Mesenchymal stem cell (in vitro differentiated cells and primary cell): ENCODE measurements at regions not wholly inside any gene's neighbourhood (a gene's known extent, or its start where the extent isn't known, plus 50 kb on each side); places are given as distances from the start of the nearest gene placed in this dataset.
"Not testable (repeated sequence)": the region's sequence is repeated elsewhere in the genome, so short reads cannot be mapped to it uniquely, and the experiment has no call there.

Experiments used
- DNase-seq: peaks from one replicate; pipeline ENCODE4 v3.0.0-alpha.2; 2013
- H2AFZ ChIP-seq: one replicate; pipeline ENCODE4 v1.6.1; 2013; ENCODE audit warnings: low read depth, mild to moderate bottlenecking, control low read depth, inconsistent platforms, low read length, moderate library complexity
- H2AK5ac ChIP-seq: 2 replicates; pipeline ENCODE4 v1.6.1; 2013; ENCODE audit warnings: low read length, moderate library complexity, mild to moderate bottlenecking, inconsistent platforms; ENCODE audit not compliant: severe bottlenecking
- H2BK120ac ChIP-seq: one replicate; pipeline ENCODE4 v1.6.1; 2013; ENCODE audit warnings: low read depth, mild to moderate bottlenecking, inconsistent platforms, low read length, moderate library complexity
- H2BK12ac ChIP-seq, 2 experiments: one replicate each; pipeline ENCODE4 v1.6.1; 2013; ENCODE audit warnings: inconsistent platforms in 2 of 2, low read length in 2 of 2, mild to moderate bottlenecking in 2 of 2, moderate library complexity in 2 of 2, control low read depth in 1 of 2
- H2BK15ac ChIP-seq: one replicate; pipeline ENCODE4 v1.6.1; 2013; ENCODE audit warnings: mild to moderate bottlenecking, low read depth, inconsistent platforms; ENCODE audit not compliant: poor library complexity, severe bottlenecking
- H2BK5ac ChIP-seq: 2 replicates; pipeline ENCODE4 v1.6.1; 2013; ENCODE audit warnings: low read depth, mild to moderate bottlenecking, low read length, control low read depth, inconsistent platforms; ENCODE audit not compliant: poor library complexity, severe bottlenecking
- H3K14ac ChIP-seq, 2 experiments: one replicate each; pipeline ENCODE4 v1.6.1; 2013; ENCODE audit warnings: inconsistent platforms in 2 of 2, low read length in 2 of 2, control low read depth in 1 of 2, mild to moderate bottlenecking in 1 of 2, moderate library complexity in 1 of 2
- H3K18ac ChIP-seq, 2 experiments: one replicate each; pipeline ENCODE4 v1.6.1; 2013; ENCODE audit warnings: inconsistent platforms in 2 of 2, low read length in 2 of 2, control low read depth in 1 of 2, low read depth in 1 of 2, mild to moderate bottlenecking in 1 of 2
- H3K23ac ChIP-seq, 2 experiments: one replicate each; pipeline ENCODE4 v1.6.1; 2013; ENCODE audit warnings: inconsistent platforms in 2 of 2, low read length in 2 of 2, mild to moderate bottlenecking in 2 of 2, moderate library complexity in 2 of 2, control low read depth in 1 of 2
- H3K27ac ChIP-seq: 2 replicates; pipeline ENCODE4 v1.5.1; 2013; ENCODE audit warnings: mild to moderate bottlenecking, moderate library complexity, low read length, control low read depth, inconsistent platforms; ENCODE audit not compliant: poor library complexity, severe bottlenecking
- H3K27me3 ChIP-seq, 2 experiments: 2 replicates each; pipeline versions ENCODE4 v1.6.1 to v1.7.0; 2013; ENCODE audit warnings: low read length in 2 of 2, mild to moderate bottlenecking in 2 of 2, moderate library complexity in 2 of 2, control low read depth in 1 of 2, inconsistent platforms in 1 of 2; ENCODE audit not compliant: control insufficient read depth in 1 of 2, insufficient read depth in 1 of 2
- H3K36me3 ChIP-seq, 2 experiments: 2 replicates each; pipeline versions ENCODE4 v1.6.1 to v1.7.0; 2013; ENCODE audit warnings: low read length in 2 of 2, control low read depth in 1 of 2, inconsistent platforms in 1 of 2, low read depth in 1 of 2, mild to moderate bottlenecking in 1 of 2; ENCODE audit not compliant: insufficient read depth in 2 of 2, control insufficient read depth in 1 of 2
- H3K4ac ChIP-seq, 2 experiments: one replicate each; pipeline ENCODE4 v1.6.1; 2013; ENCODE audit warnings: inconsistent platforms in 2 of 2, low read length in 2 of 2, mild to moderate bottlenecking in 2 of 2, moderate library complexity in 2 of 2, control low read depth in 1 of 2, low read depth in 1 of 2
- H3K4me1 ChIP-seq: 2 replicates; pipeline ENCODE4 v1.6.1; 2013; ENCODE audit warnings: low read depth, low read length, control low read depth; ENCODE audit not compliant: control insufficient read depth, insufficient read depth
- H3K4me2 ChIP-seq: 2 replicates; pipeline ENCODE4 v1.6.1; 2013; ENCODE audit warnings: low read length, mild to moderate bottlenecking, inconsistent platforms; ENCODE audit not compliant: poor library complexity, severe bottlenecking
- H3K4me3 ChIP-seq, 2 experiments: 2 replicates each; pipeline versions ENCODE4 v1.5.1 to v1.7.0; 2013; ENCODE audit warnings: low read length in 2 of 2, mild to moderate bottlenecking in 2 of 2, control low read depth in 1 of 2, low read depth in 1 of 2; ENCODE audit not compliant: insufficient read depth in 1 of 2
- H3K79me1 ChIP-seq: replicated peaks from 2 replicates; pipeline ENCODE4 v1.6.1; 2013; ENCODE audit warnings: mild to moderate bottlenecking, control low read depth, low read length, inconsistent platforms; ENCODE audit not compliant: poor library complexity, severe bottlenecking
- H3K9ac ChIP-seq: 2 replicates; pipeline ENCODE4 v1.7.0; 2013; ENCODE audit warnings: mild to moderate bottlenecking, low read length, moderate library complexity
- H3K9me3 ChIP-seq: 2 replicates; pipeline ENCODE4 v1.7.0; 2013; ENCODE audit warnings: mild to moderate bottlenecking, low read length; ENCODE audit not compliant: control insufficient read depth
- H4K8ac ChIP-seq: one replicate; pipeline ENCODE4 v1.6.1; 2013; ENCODE audit warnings: inconsistent platforms, mild to moderate bottlenecking, low read length, moderate library complexity
- H4K91ac ChIP-seq: one replicate; pipeline ENCODE4 v1.6.1; 2013; ENCODE audit warnings: mild to moderate bottlenecking, low read length, inconsistent platforms
- WGBS: methylation state at CpG from one replicate; pipeline ENCODE4 v1.1.7; 2013; ENCODE audit warnings: mixed read lengths; 5-methylcytosine and 5-hydroxymethylcytosine counted together

DNA sequence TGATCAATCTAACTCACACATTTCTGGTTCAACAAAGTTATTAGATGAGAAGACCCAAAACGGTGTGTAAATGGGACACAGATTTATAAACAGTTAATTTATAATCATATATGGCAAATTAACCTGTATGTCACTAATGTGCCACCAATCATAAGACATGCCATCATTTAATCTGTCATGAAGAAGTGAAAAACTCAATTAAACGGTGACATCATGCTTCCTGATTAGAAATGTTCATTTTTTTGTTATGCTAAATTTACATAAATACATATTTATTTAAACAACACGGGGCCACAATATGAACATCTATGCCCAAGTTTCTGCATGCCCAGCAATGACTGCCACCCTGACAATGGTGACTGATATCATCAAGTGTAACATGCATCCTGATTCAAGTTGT is 164.1 kb upstream of the EEA1 start:
- Histone ChIP-seq H3K9me3 (no peaks in the 10 kb centered on the region), H2AFZ (no peak overlapping the region), H3K23ac (no peak overlapping the region), H4K8ac (no peak overlapping the region), H2BK15ac (no peak overlapping the region), H2BK120ac (no peak overlapping the region), H4K91ac (peak overlapping the region; percentile 69), H3K4me3 (no peak overlapping the region), H3K27me3 (no peaks in the 10 kb centered on the region), H3K79me1 (no peaks in the 10 kb centered on the region), H3K18ac (no peak overlapping the region), H3K4me1 (peaks cover 3% of the 10 kb centered on the region), H3K14ac (no peak overlapping the region), H2BK5ac (no peak overlapping the region), H3K4me2 (no peak overlapping the region), H3K9ac (no peak overlapping the region), H3K4ac (no peak overlapping the region), H2AK5ac (no peak overlapping the region), H2BK12ac (no peak overlapping the region), H3K36me3 (no peaks in the 10 kb centered on the region), H3K27ac (no peak overlapping the region)
- DNase-seq = no peak
- WGBS = 99% methylated on average over 2 of the region's 3 CpGs

DNA sequence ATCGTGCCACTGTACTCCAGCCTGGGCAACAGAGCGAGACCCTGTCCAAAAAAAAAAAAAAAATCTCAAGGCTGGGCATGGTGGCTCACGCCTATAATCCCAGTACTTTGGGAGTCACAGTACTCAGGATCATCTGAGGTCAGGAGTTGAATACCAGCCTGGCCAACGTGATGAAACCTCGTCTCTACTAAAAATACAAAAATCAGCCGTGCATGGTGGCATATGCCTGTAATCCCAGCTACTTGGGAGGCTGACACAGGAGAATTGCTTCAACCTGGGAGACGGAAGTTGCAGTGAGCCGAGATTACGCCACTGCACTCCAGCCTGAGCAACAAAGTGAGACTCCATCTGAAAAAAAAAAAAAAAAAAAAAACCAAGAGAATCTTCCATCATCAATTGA is 165.1 kb upstream of the EEA1 start:
- H2BK12ac ChIP-seq, H4K8ac ChIP-seq, H3K9me3 ChIP-seq, H3K4ac ChIP-seq, H2BK15ac ChIP-seq, H2BK120ac ChIP-seq, H3K4me1 ChIP-seq, H3K36me3 ChIP-seq, H3K27ac ChIP-seq, H3K4me2 ChIP-seq, H2BK5ac ChIP-seq, H2AFZ ChIP-seq, H2AK5ac ChIP-seq, DNase-seq, H4K91ac ChIP-seq, H3K9ac ChIP-seq, H3K27me3 ChIP-seq, H3K79me1 ChIP-seq, H3K14ac ChIP-seq, H3K4me3 ChIP-seq, H3K23ac ChIP-seq, H3K18ac ChIP-seq: not testable (repeated sequence)
- 97% methylated on average over 9 of the region's 9 CpGs for WGBS

DNA sequence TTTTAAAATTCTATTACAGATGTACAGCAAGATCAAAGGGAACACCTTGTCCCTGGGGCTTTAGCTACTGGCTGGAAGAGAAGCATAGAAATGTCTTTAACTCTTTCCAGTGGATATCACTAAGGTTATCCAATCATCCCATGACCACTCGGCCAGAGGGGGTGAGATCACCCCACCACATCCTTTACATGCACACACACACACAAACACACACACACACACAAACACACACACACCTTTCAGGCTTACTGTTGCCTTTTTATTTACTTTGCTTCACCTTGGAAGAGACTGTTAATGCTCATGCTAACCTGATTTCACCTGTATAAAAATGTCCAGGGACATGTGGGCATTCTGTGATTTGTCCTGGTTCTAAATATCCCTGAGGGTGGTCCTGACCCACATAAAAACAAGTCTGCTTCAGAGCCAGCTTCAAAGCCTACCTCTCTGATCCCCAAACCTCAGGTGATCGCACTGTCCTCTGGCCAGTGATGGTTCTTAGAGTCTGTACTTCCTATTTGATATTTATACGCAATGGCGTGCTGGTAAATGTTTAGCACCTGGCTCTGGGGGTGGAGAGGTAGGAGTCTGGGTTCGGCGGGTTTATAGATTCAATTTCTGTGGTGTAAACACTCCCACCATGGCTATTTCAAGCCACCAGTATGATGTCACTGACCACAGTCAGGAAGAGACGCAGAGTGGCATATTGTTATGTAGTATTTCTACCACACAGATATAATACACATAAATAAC is 166.1 kb upstream of the EEA1 start:
- Histone ChIP-seq H2BK15ac (no peak overlapping the region), H3K4me1 (no peaks in the 10 kb centered on the region), H3K4ac (no peak overlapping the region), H3K27me3 (no peaks in the 10 kb centered on the region), H2AFZ (no peak overlapping the region), H4K8ac (peak overlapping the region; percentile 58), H3K27ac (no peak overlapping the region), H3K18ac (no peak overlapping the region), H2BK12ac (peak overlapping the region in 1 of 2 experiments; percentile 18), H3K9me3 (no peaks in the 10 kb centered on the region), H4K91ac (no peak overlapping the region), H3K14ac (no peak overlapping the region), H3K23ac (no peak overlapping the region), H2AK5ac (no peak overlapping the region), H3K4me2 (no peak overlapping the region), H3K36me3 (no peaks in the 10 kb centered on the region), H2BK5ac (no peak overlapping the region), H2BK120ac (no peak overlapping the region), H3K79me1 (no peaks in the 10 kb centered on the region), H3K4me3 (no peak overlapping the region), H3K9ac (no peak overlapping the region)
- no peak for DNase-seq
- WGBS = 68% methylated on average over 6 of the region's 7 CpGs

DNA sequence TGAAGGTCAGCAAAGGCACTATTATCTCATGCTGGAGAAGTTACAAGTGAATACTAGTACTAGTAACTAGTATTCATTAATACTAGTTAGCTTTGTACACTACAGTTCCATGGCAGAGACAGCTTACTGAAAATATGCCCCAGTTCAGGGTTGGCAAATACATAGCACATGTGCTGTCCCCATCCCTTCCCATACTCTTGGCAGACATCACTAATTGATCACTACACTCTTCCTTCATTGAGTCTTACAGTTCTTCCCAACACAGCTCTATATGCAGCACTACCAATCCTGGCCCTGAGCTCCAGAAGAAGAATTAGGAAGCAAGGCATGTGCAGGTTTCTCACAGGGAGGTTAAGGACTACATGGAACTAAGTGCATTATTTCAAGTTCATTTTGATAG is 168.3 kb upstream of the EEA1 start:
- Histone ChIP-seq H3K4me3 (no peak overlapping the region), H3K36me3 (no peaks in the 10 kb centered on the region), H4K91ac (no peak overlapping the region), H3K9me3 (no peaks in the 10 kb centered on the region), H3K4ac (no peak overlapping the region), H3K9ac (no peak overlapping the region), H2BK120ac (no peak overlapping the region), H2BK15ac (no peak overlapping the region), H3K27ac (no peak overlapping the region), H2BK12ac (no peak overlapping the region), H3K23ac (no peak overlapping the region), H3K18ac (no peak overlapping the region), H3K27me3 (no peaks in the 10 kb centered on the region), H3K4me1 (no peaks in the 10 kb centered on the region), H4K8ac (no peak overlapping the region), H2BK5ac (no peak overlapping the region), H3K14ac (no peak overlapping the region), H2AFZ (no peak overlapping the region), H3K4me2 (no peak overlapping the region), H3K79me1 (no peaks in the 10 kb centered on the region), H2AK5ac (peak overlapping the region; percentile 50)
- DNase-seq = no peak
